ENCODE measurements at regions not wholly inside any gene's neighbourhood (a gene's known extent, or its start where the extent isn't known, plus 50 kb on each side); places are given as distances from the start of the nearest gene placed in this dataset.

DNA sequence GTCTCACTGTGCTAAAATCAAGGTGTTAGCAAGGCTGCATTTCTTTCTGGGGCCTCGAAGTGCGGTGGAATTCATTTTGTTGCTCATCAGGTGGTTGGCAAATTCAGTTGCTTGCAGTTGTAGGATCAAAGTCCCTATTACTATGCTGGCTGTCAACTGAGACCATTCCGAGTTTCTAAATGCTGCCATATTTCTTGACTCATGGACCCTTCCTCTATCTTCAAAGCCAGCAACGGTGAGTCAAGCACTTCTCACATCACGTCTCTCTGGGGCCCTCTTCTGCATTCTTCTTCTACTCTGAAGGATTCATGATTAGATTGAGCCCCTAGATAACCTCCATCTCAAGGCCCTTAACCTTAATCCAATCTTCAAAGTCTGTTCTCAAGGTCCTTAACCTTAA lies 619.7 kb downstream of the HACE1 start:
- TF ChIP-seq CTCF (IDR thresholded peaks at IDR 0.05; ENCODE audit: low read depth, low read length), result no peak
- no peak for TF ChIP-seq EZH2phosphoT487 (IDR thresholded peaks at IDR 0.05; ENCODE audit: low read depth)
